ENCODE measurements at regions not wholly inside any gene's neighbourhood (a gene's known extent, or its start where the extent isn't known, plus 50 kb on each side); places are given as distances from the start of the nearest gene placed in this dataset.

- no peak for DNase-seq
These were observed 80.5 kb upstream of the SEC11C start for GRCh38 chr18:59059140-59059539.

GRCh38 chr18:59060551-59060950 is 79.1 kb upstream of the SEC11C start:
- DNase-seq = no peak

- DNase-seq = no peak
These were observed 77.6 kb upstream of the SEC11C start for GRCh38 chr18:59061914-59062642.

- DNase-seq = no peak
These were observed 77.1 kb upstream of the SEC11C start for GRCh38 chr18:59062643-59063006.

GRCh38 chr18:59063300-59063906 is 76.3 kb upstream of the SEC11C start:
- no peak for DNase-seq

GRCh38 chr18:59063912-59064311 is 75.8 kb upstream of the SEC11C start:
- DNase-seq = no peak

GRCh38 chr18:59065684-59066083 is 74.0 kb upstream of the SEC11C start:
- DNase-seq = no peak

- DNase-seq = no peak
These were observed 71.8 kb upstream of the SEC11C start for GRCh38 chr18:59067873-59068272.

GRCh38 chr18:59068276-59069071 is 71.2 kb upstream of the SEC11C start:
- DNase-seq = no peak

GRCh38 chr18:59070181-59070912 is 69.3 kb upstream of the SEC11C start:
- DNase-seq = no peak

- DNase-seq = no peak
These were observed 66.8 kb upstream of the SEC11C start for GRCh38 chr18:59072727-59073421.

GRCh38 chr18:59075923-59076322 is 63.8 kb upstream of the SEC11C start:
- DNase-seq = no peak

GRCh38 chr18:59079264-59079663 is 60.4 kb upstream of the SEC11C start:
- DNase-seq = peak; percentile 89

- DNase-seq = peak; percentile 84
These were observed 59.8 kb upstream of the SEC11C start for GRCh38 chr18:59079687-59080501.

GRCh38 chr18:59083136-59083818 is 56.4 kb upstream of the SEC11C start:
- DNase-seq = no peak

GRCh38 chr18:59085126-59085794 is 54.4 kb upstream of the SEC11C start:
- no peak for DNase-seq

GRCh38 chr18:59085797-59086196 is 53.9 kb upstream of the SEC11C start:
- no peak for DNase-seq

GRCh38 chr18:59086522-59086921 is 53.2 kb upstream of the SEC11C start:
- no peak for DNase-seq

GRCh38 chr18:59087391-59087790 is 52.3 kb upstream of the SEC11C start:
- DNase-seq = no peak
